Pancreas (tissue), 10 donors: ENCODE measurements at regions not wholly inside any gene's neighbourhood (a gene's known extent, or its start where the extent isn't known, plus 50 kb on each side); places are given as distances from the start of the nearest gene placed in this dataset.
"Not testable (repeated sequence)": the region's sequence is repeated elsewhere in the genome, so short reads cannot be mapped to it uniquely, and the experiment has no call there.

Source experiments
- ATAC-seq, 4 donors: fragments of 200-7000 bp; cut with Tn5 transposase; one replicate each; pipeline versions ENCODE4 v1.8.0 to v1.9.1; 2020; ENCODE audit warnings: mild to moderate bottlenecking in 4 of 4, moderate library complexity in 4 of 4
- DNase-seq, 6 donors: peaks; one replicate each; pipeline ENCODE4 v3.0.0-alpha.2; 2020
- FAIRE-seq: peaks from 2 replicates; lab custom pipeline; 2012; peaks lifted over from hg19 to GRCh38; lab: Jason Lieb, UNC
- H3K27ac ChIP-seq, 4 donors: fragments of 200-600 bp; sonication (generic); 1 replicate in 3 of 4; 2 replicates in 1 of 4; pipeline versions ENCODE4 v1.5.0 to v1.8.0; 2020
- H3K27me3 ChIP-seq, 4 donors: fragments of 200-600 bp; one replicate each; pipeline ENCODE4 v1.8.0; 2021
- H3K36me3 ChIP-seq, 3 donors: fragments of 200-600 bp; sonication (generic) in 1 of 3; one replicate each; pipeline versions ENCODE4 v1.5.0 to v1.8.0; 2020 to 2021
- H3K4me1 ChIP-seq, 3 donors: fragments of 200-600 bp; one replicate each; pipeline ENCODE4 v1.8.0; 2021
- H3K4me3 ChIP-seq, 4 donors: fragments of 200-600 bp; sonication (generic) in 2 of 4; one replicate each; pipeline versions ENCODE4 v1.5.0 to v1.8.0; 2020 to 2021
- H3K9me3 ChIP-seq, 4 donors: fragments of 200-600 bp; one replicate each; pipeline ENCODE4 v1.8.0; 2021
- CTCF ChIP-seq, 4 donors: fragments of 200-600 bp; sonication (generic) in 3 of 4; IDR thresholded peaks; one replicate each; pipeline versions ENCODE4 v1.5.0 to v1.8.0; 2021; ENCODE audit warnings: antibody characterized with exemption in 4 of 4
- WGBS, 2 donors: extraction: QIAGEN DNeasy Blood & Tissue Kit; methylation state at CpG; one replicate each; pipeline ENCODE4 v1.1.7; 2013; 5-methylcytosine and 5-hydroxymethylcytosine counted together
- intact Hi-C, 3 donors: fragments of 100-400 bp; cut with DNase I; formaldehyde crosslinking; loops; one replicate each; pipeline versions ENCODE4 v1.11.1 to v1.14.2; 2022
- donor health status: healthy with polysubstance abuse.
- donor health status: DM: no; HTN: no; CAD: no; lungs with moderate emphysema.
- donor health status: DM: no; HTN: no; CAD: no.
- donor health status: control.
- donor health status: control.
- donor health status: Bipolar disorder and iron deficiency.
- donor health status: DM: yes; HTN: yes; CAD: no.
- donor health status: DM: no; HTN: no; CAD: no.
- donor health status: DM: no; HTN: no; CAD: no.
- donor health status: DM: yes; HTN: yes; CAD: no.

- Histone ChIP-seq H3K36me3 (no peaks in the 10 kb centered on the region), H3K9me3 (no peaks in the 10 kb centered on the region), H3K4me1 (peaks cover 0 to 11% (median 9%) of the 10 kb centered on the region in 3 donors), H3K27ac (no peak overlapping the region), H3K4me3 (no peak overlapping the region), H3K27me3 (no peaks in the 10 kb centered on the region)
- WGBS, 2 donors: 55 to 63% methylated on average over 4 of the region's 4 CpGs
- no peak for TF ChIP-seq CTCF (IDR thresholded peaks at IDR 0.05)
- DNase-seq (no peak), FAIRE-seq (no peak), ATAC-seq (no peak)
- intact Hi-C loops: no loop called here
Measured at GRCh38 chr18:1668279-1668678, 763.6 kb downstream of the ADCYAP1 start.

- H3K36me3 ChIP-seq, ATAC-seq, DNase-seq, H3K4me3 ChIP-seq, FAIRE-seq, H3K27me3 ChIP-seq, intact Hi-C loops, H3K27ac ChIP-seq, H3K4me1 ChIP-seq, H3K9me3 ChIP-seq: not testable (repeated sequence)
- WGBS, 2 donors: 55 to 81% methylated on average over 2 of the region's 2 CpGs
Measured at GRCh38 chr18:1671710-1672109, 767.0 kb downstream of the ADCYAP1 start.

- ATAC-seq (no peak), FAIRE-seq (no peak), DNase-seq (no peak)
- intact Hi-C loops: no loop called here
- Histone ChIP-seq H3K27ac (no peak overlapping the region), H3K36me3 (no peaks in the 10 kb centered on the region), H3K4me3 (no peak overlapping the region), H3K27me3 (no peaks in the 10 kb centered on the region), H3K9me3 (no peaks in the 10 kb centered on the region), H3K4me1 (no peaks in the 10 kb centered on the region)
- 79 to 80% methylated on average over 3 of the region's 3 CpGs for WGBS, 2 donors
- no peak for TF ChIP-seq CTCF (IDR thresholded peaks at IDR 0.05)
Measured at GRCh38 chr18:1676387-1676786, 771.7 kb downstream of the ADCYAP1 start.

- H3K27me3 ChIP-seq: peaks cover 0 to 4% (median 0%) of the 10 kb centered on the region in 4 donors
- H3K4me3 ChIP-seq: no peak overlapping the region
- no peaks in the 10 kb centered on the region for H3K4me1 ChIP-seq
- no peak overlapping the region for H3K27ac ChIP-seq
- ATAC-seq (no peak), DNase-seq (no peak), FAIRE-seq (no peak)
- intact Hi-C loops: no loop called here
- no peak for TF ChIP-seq CTCF (IDR thresholded peaks at IDR 0.05)
- H3K36me3 ChIP-seq: no peaks in the 10 kb centered on the region
- 8 to 18% methylated on average over 1 of the region's 1 CpG for WGBS, 2 donors
- no peaks in the 10 kb centered on the region for H3K9me3 ChIP-seq
Measured at GRCh38 chr18:1680108-1680507, 775.4 kb downstream of the ADCYAP1 start.

GRCh38 chr18:1691863-1692262, 787.2 kb downstream of the ADCYAP1 start:
- FAIRE-seq (no peak), ATAC-seq (no peak)
- no peaks in the 10 kb centered on the region for H3K4me1 ChIP-seq

More at GRCh38 chr18:1691863-1692262, 787.2 kb downstream of the ADCYAP1 start:
- no peak for TF ChIP-seq CTCF (IDR thresholded peaks at IDR 0.05)
- DNase-seq: no peak
- 65 to 72% methylated on average over 2 of the region's 2 CpGs for WGBS, 2 donors
- Histone ChIP-seq H3K27ac (no peak overlapping the region), H3K36me3 (no peaks in the 10 kb centered on the region), H3K4me3 (no peak overlapping the region), H3K27me3 (no peaks in the 10 kb centered on the region), H3K9me3 (no peaks in the 10 kb centered on the region)
- intact Hi-C loops: no loop called here
